ENCODE measurements at regions not wholly inside any gene's neighbourhood (a gene's known extent, or its start where the extent isn't known, plus 50 kb on each side); places are given as distances from the start of the nearest gene placed in this dataset.
A peak's percentile ranks its signal among the peaks of the same experiment; 100 is the strongest.

DNA sequence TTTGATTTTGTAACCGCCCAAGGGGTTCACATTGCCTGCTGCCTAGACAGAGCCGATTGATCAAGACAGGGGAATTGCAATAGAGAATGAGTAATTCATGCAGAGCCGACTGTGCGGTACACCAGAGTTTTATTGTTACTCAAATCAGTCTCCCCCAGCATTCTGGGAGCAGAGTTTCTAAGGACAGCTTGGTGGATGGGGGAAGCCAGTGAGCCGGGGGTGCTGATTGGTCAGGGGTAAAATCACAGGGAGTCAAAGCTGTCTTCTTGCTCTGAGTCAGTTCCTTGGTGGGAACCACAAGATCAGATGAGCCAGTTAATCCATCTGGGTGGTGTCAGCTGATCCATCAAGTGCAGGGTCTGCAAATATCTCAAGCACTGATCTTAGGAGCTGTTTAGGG lies 60.0 kb upstream of the EZR start:
- Mint-ChIP-seq H3K4me3 (no peak overlapping the region), H3K27ac (peak overlapping the region in 1 of 2 donors; percentile 21), H3K27me3 (no peaks in the 10 kb centered on the region), H3K9me3 (no peaks in the 10 kb centered on the region), H3K36me3 (no peaks in the 10 kb centered on the region), H3K4me1 (peaks cover 0 to 8% (median 6%) of the 10 kb centered on the region in 3 donors)
- ChIA-PET POLR2A (no interaction called here), CTCF (no interaction called here)
- DNase-seq (no peak), ATAC-seq (replicated peaks in 1 of 4) (no peak)
- H3K27me3 ChIP-seq (replicated peaks in 1 of 2; ENCODE audit: control insufficient read depth in 2 of 2, extremely low read depth in 1 of 2, insufficient read depth in 2 of 2, low read length in 1 of 2): no peaks in the 10 kb centered on the region
- no peaks in the 10 kb centered on the region for H3K9me3 ChIP-seq
- 33% methylated on average over 1 of the region's 5 CpGs for WGBS (ENCODE audit: insufficient coverage)
- H3K27ac ChIP-seq (ENCODE audit: low read length): no peak overlapping the region
- H3K4me3 ChIP-seq (ENCODE audit: control insufficient read depth in 1 of 2, extremely low read depth in 1 of 2, low read length in 1 of 2): no peak overlapping the region
- no peaks in the 10 kb centered on the region for H3K4me1 ChIP-seq (ENCODE audit: control insufficient read depth in 1 of 2, extremely low read depth in 1 of 2, insufficient read depth in 2 of 2, low read length in 2 of 2)
- no peaks in the 10 kb centered on the region for H3K36me3 ChIP-seq (ENCODE audit: control insufficient read depth in 2 of 2, extremely low read depth in 1 of 2, insufficient read depth in 1 of 2, low read length in 1 of 2)

DNA sequence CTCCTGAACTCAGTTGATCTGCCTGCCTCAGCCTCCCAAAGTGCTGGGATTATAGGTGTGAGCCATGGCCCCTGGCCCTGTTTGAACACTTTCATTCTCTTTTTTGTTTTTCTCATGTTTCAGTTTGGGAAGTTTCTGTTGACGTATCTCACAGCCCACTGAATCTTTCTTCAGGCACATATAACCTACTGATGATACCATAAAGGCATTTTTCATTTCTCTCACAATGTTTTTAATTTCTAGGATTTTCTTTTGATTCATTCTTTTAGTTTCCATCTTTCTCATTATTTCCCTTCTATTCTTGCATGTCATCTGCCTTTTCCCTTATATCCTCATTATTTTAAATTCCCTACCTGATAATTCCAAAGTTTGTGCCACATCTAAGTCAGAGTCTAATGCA lies 58.5 kb upstream of the EZR start:
- CTCF ChIA-PET: no interaction called here
- Mint-ChIP-seq H3K36me3 (no peaks in the 10 kb centered on the region), H3K27ac (no peak overlapping the region), H3K4me3 (no peak overlapping the region), H3K4me1 (peaks cover 0 to 10% (median 8%) of the 10 kb centered on the region in 3 donors), H3K27me3 (no peaks in the 10 kb centered on the region), H3K9me3 (no peaks in the 10 kb centered on the region)
- POLR2A ChIA-PET: interaction anchor here in 1 of 2 donors (0.7 kb wide), 1 partner anchor 271 kb away, joined by 3 read pairs; no protein-coding TSS in a partner anchor
- H3K36me3 ChIP-seq (ENCODE audit: control insufficient read depth in 2 of 2, extremely low read depth in 1 of 2, insufficient read depth in 1 of 2, low read length in 1 of 2): no peaks in the 10 kb centered on the region
- H3K9me3 ChIP-seq: no peaks in the 10 kb centered on the region
- WGBS (ENCODE audit: insufficient coverage): no CpG with 5 or more reads among the region's 1 CpG
- H3K27ac ChIP-seq (ENCODE audit: low read length): no peak overlapping the region
- no peak overlapping the region for H3K4me3 ChIP-seq (ENCODE audit: control insufficient read depth in 1 of 2, extremely low read depth in 1 of 2, low read length in 1 of 2)
- H3K4me1 ChIP-seq (ENCODE audit: control insufficient read depth in 1 of 2, extremely low read depth in 1 of 2, insufficient read depth in 2 of 2, low read length in 2 of 2): no peaks in the 10 kb centered on the region
- ATAC-seq (replicated peaks in 1 of 4): no peak
- DNase-seq: no peak
- H3K27me3 ChIP-seq (replicated peaks in 1 of 2; ENCODE audit: control insufficient read depth in 2 of 2, extremely low read depth in 1 of 2, insufficient read depth in 2 of 2, low read length in 1 of 2): no peaks in the 10 kb centered on the region

DNA sequence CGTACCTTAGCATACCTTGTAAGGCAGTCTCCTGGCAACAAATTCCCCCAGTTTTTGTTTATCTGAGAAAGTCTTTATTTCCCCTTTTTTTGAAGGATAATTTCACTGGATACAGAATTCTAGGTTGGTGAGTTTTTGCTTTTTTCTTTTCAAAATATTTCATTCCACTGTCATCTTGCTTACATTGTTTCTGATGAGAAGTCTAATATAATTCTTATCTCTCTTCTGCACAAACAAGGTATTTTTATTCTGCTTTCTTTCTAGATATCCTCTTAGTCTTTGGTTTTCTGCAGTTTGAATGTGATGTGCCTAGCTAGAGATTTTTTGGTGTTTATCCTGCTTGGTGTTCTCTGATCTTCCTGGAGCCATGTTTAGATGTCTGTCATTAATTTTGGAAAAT lies 57.7 kb upstream of the EZR start:
- no peak for ATAC-seq (replicated peaks in 1 of 4)
- Histone ChIP-seq H3K4me3 (ENCODE audit: control insufficient read depth in 1 of 2, extremely low read depth in 1 of 2, low read length in 1 of 2) (no peak overlapping the region), H3K36me3 (ENCODE audit: control insufficient read depth in 2 of 2, extremely low read depth in 1 of 2, insufficient read depth in 1 of 2, low read length in 1 of 2) (no peaks in the 10 kb centered on the region), H3K27ac (ENCODE audit: low read length) (no peak overlapping the region), H3K9me3 (no peaks in the 10 kb centered on the region), H3K27me3 (replicated peaks in 1 of 2; ENCODE audit: control insufficient read depth in 2 of 2, extremely low read depth in 1 of 2, insufficient read depth in 2 of 2, low read length in 1 of 2) (no peaks in the 10 kb centered on the region), H3K4me1 (ENCODE audit: control insufficient read depth in 1 of 2, extremely low read depth in 1 of 2, insufficient read depth in 2 of 2, low read length in 2 of 2) (no peaks in the 10 kb centered on the region)
- ChIA-PET CTCF (no interaction called here), POLR2A (interaction anchor here (0.5 to 0.7 kb wide), 2 partner anchors 70 to 88 kb away, joined by 4 to 11 read pairs; no protein-coding TSS in a partner anchor)
- H3K4me1 Mint-ChIP-seq: peaks cover 0 to 10% (median 8%) of the 10 kb centered on the region in 3 donors
- H3K4me3 Mint-ChIP-seq: no peak overlapping the region
- no peaks in the 10 kb centered on the region for H3K27me3 Mint-ChIP-seq
- no peak overlapping the region for H3K27ac Mint-ChIP-seq
- WGBS (ENCODE audit: insufficient coverage): no CpG with 5 or more reads among the region's 1 CpG
- DNase-seq: no peak
- H3K9me3 Mint-ChIP-seq: no peaks in the 10 kb centered on the region
- no peaks in the 10 kb centered on the region for H3K36me3 Mint-ChIP-seq

DNA sequence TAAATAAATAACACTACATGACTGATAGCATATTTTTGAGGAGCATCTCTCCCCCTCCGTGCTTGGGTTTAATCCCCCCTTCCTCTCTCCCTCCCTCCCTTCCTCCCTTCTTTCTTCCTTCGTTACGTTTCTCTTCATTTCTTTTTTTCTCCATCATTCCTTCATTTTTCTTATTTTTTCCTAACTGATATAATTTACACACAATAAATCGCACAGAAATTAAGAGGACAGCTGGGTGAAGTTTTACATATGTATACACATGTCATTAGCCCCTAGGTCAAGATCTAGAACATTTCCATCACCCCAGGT lies 51.4 kb upstream of the EZR start:
- peak overlapping the region; percentile 54 to 88 (median 85) for H3K4me3 Mint-ChIP-seq

DNA sequence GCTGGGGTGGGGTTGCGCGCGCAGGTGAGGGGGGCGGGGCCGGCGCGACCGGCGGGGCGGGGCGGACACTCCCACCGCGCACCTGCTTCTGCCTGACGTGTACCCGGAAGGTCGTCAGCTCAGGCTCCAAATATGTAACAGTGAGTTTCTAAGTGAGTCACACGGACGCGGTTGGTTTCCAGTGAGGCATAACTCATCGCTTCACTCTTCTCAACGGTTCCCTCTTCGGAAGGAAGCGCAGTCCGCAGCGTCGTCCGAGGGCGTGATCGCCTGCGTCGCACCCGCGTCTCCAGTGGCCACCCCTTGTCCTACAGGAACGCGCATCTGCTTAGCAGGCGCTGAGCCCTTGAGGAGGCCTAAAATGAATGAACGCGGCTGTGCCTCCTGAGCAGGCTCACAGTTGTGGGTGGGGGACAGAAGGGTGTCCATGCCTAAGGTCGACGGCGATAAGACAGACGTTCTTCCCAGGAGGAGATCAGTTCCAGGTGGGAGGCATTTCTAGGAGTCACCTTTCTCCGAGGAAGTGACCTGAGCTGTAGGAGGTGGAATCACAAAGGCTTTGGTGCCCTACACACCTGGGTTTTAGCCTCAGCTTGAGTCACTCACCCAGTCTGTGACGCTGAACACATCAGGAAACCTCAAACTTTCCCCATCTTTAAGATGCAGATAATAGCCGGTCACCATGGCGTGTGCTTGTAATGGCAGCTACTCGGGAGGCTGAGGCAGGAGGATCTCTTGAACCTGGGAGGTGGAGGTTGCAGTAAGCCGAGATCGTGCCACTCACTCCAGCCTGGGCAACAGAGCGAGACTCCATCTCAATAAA lies 50.9 kb upstream of the EZR start:
- ATAC-seq (replicated peaks in 1 of 4) (peak; percentile 85 to 88 (median 88)), DNase-seq (peak in 24 of 35 experiments; percentile 25 to 98 (median 94))
- H3K4me1 Mint-ChIP-seq: peaks cover 26 to 43% (median 28%) of the 10 kb centered on the region in 3 donors
- ChIA-PET POLR2A (interaction anchor here (0.6 to 6.1 kb wide), 42 partner anchors 16 to 1059 kb away, joined by 3 to 148 read pairs (median 6); partner anchors contain the start of genes EZR (in 2 of the 2), DYNLT1 (in 1 of the 2), TAGAP (in 1 of the 2) and WTAP (in 1 of the 2)), CTCF (interaction anchor here (0.5 to 2.4 kb wide), 22 partner anchors 15 to 237 kb away, joined by 3 to 20 read pairs (median 4); partner anchors contain the start of genes EZR (in 1 of the 2) and SYTL3 (in 1 of the 2))
- WGBS (ENCODE audit: insufficient coverage): 8% methylated on average over 45 of the region's 50 CpGs
- no peaks in the 10 kb centered on the region for H3K36me3 Mint-ChIP-seq
- no peaks in the 10 kb centered on the region for H3K9me3 Mint-ChIP-seq
- Histone ChIP-seq H3K4me3 (ENCODE audit: control insufficient read depth in 1 of 2, extremely low read depth in 1 of 2, low read length in 1 of 2) (peak overlapping the region; percentile 44 to 79), H3K27me3 (replicated peaks in 1 of 2; ENCODE audit: control insufficient read depth in 2 of 2, extremely low read depth in 1 of 2, insufficient read depth in 2 of 2, low read length in 1 of 2) (no peaks in the 10 kb centered on the region), H3K9me3 (no peaks in the 10 kb centered on the region), H3K27ac (ENCODE audit: low read length) (peak overlapping the region; percentile 100), H3K36me3 (ENCODE audit: control insufficient read depth in 2 of 2, extremely low read depth in 1 of 2, insufficient read depth in 1 of 2, low read length in 1 of 2) (no peaks in the 10 kb centered on the region), H3K4me1 (ENCODE audit: control insufficient read depth in 1 of 2, extremely low read depth in 1 of 2, insufficient read depth in 2 of 2, low read length in 2 of 2) (peaks cover 10 to 24% of the 10 kb centered on the region in 2 experiments)
- H3K27ac Mint-ChIP-seq: peak overlapping the region; percentile 99
- peak overlapping the region; percentile 85 to 88 (median 85) for H3K4me3 Mint-ChIP-seq
- no peaks in the 10 kb centered on the region for H3K27me3 Mint-ChIP-seq

More for the DNA sequence above, 51.4 kb upstream of the EZR start:
- Histone ChIP-seq H3K4me3 (ENCODE audit: control insufficient read depth in 1 of 2, extremely low read depth in 1 of 2, low read length in 1 of 2) (peak overlapping the region in 1 of 2 donors; percentile 79), H3K9me3 (no peaks in the 10 kb centered on the region), H3K4me1 (ENCODE audit: control insufficient read depth in 1 of 2, extremely low read depth in 1 of 2, insufficient read depth in 2 of 2, low read length in 2 of 2) (peaks cover 10 to 24% of the 10 kb centered on the region in 2 experiments), H3K27me3 (replicated peaks in 1 of 2; ENCODE audit: control insufficient read depth in 2 of 2, extremely low read depth in 1 of 2, insufficient read depth in 2 of 2, low read length in 1 of 2) (no peaks in the 10 kb centered on the region), H3K36me3 (ENCODE audit: control insufficient read depth in 2 of 2, extremely low read depth in 1 of 2, insufficient read depth in 1 of 2, low read length in 1 of 2) (no peaks in the 10 kb centered on the region), H3K27ac (ENCODE audit: low read length) (peak overlapping the region; percentile 100)
- Mint-ChIP-seq H3K27ac (peak overlapping the region; percentile 99), H3K4me1 (peaks cover 22 to 43% (median 28%) of the 10 kb centered on the region in 3 donors), H3K36me3 (no peaks in the 10 kb centered on the region), H3K27me3 (no peaks in the 10 kb centered on the region), H3K9me3 (no peaks in the 10 kb centered on the region)
- POLR2A ChIA-PET: interaction anchor here (0.7 to 6.1 kb wide), 12 partner anchors 16 to 236 kb away, joined by 5 to 148 read pairs (median 16); partner anchors contain the start of gene EZR (in 2 of the 2)
- no peak for ATAC-seq (replicated peaks in 1 of 4)
- DNase-seq: no peak
- 100% methylated on average over 1 of the region's 4 CpGs for WGBS (ENCODE audit: insufficient coverage)
- CTCF ChIA-PET: interaction anchor here in 1 of 2 donors (2.4 kb wide), 1 partner anchor 17 kb away, joined by 20 read pairs; no protein-coding TSS in a partner anchor

Measured in T-cell (primary cell).